ENCODE measurements at regions not wholly inside any gene's neighbourhood (a gene's known extent, or its start where the extent isn't known, plus 50 kb on each side); places are given as distances from the start of the nearest gene placed in this dataset.

DNA sequence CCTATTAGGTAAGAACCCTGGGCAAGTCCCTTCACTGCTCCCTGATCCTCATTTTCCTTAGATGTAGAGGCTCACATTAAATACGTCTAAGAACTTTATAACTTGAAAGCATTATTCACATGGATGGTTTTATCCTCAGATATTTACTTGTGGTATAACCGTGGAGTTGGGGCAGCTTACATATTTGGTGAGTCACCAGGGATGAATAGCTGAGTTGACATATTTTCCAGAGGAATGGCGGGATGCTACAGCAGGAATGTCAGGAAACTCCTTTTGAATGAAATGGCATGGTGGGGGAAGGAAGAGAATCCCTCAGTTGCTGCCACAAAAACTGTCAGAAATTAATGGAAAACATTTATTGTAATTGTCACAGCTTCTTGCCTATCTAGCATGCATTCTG lies 165.3 kb upstream of the RPS6KA3 start:
- no peaks in the 10 kb centered on the region for H3K36me3 ChIP-seq (replicated peaks in 1 of 2; ENCODE audit: control insufficient read depth in 1 of 2, insufficient read depth in 2 of 2, low read length in 1 of 2)
- no peaks in the 10 kb centered on the region for H3K9me2 ChIP-seq
- H3K27me3 ChIP-seq (ENCODE audit: insufficient read depth): no peaks in the 10 kb centered on the region
- no peaks in the 10 kb centered on the region for H3K79me2 ChIP-seq (ENCODE audit: insufficient read depth)
- H3K9me3 ChIP-seq: no peaks in the 10 kb centered on the region
- no peaks in the 10 kb centered on the region for H4K20me1 ChIP-seq (ENCODE audit: insufficient read depth)
- 24% methylated on average over 3 of the region's 3 CpGs for WGBS (ENCODE audit: low lambda C conversion rate)
- ChIA-PET POLR2A (no interaction called here), CTCF (no interaction called here)
- H3K4me2 ChIP-seq: no peak overlapping the region
- no peak overlapping the region for H2AFZ ChIP-seq (ENCODE audit: low read depth)
- DNase-seq: no peak
- no peak overlapping the region for H3K27ac ChIP-seq (ENCODE audit: low read depth in 2 of 2, low read length in 1 of 2)
- no peaks in the 10 kb centered on the region; a peak in 1 of 4 replicates for H3K4me1 ChIP-seq (ENCODE audit: control insufficient read depth in 1 of 2, insufficient read depth in 2 of 2, low read depth in 1 of 2, low read length in 1 of 2)
- H3K4me3 ChIP-seq (ENCODE audit: low read depth in 2 of 2, low read length in 1 of 2): no peak overlapping the region
- TF ChIP-seq JUND (IDR thresholded peaks at IDR 0.05) (peak; percentile 24; the same call in 1 of the 2 replicates), NFIC (IDR thresholded peaks at IDR 0.05; ENCODE audit: borderline replicate concordance) (no peak), EP300 (IDR thresholded peaks at IDR 0.05; ENCODE audit: borderline replicate concordance in 1 of 2, low read depth in 1 of 2, low read length in 1 of 2) (0 out of 4 replicates have a peak, but pooled peaks of 1 of the 2 experiments have one; percentile 8), TCF12 (IDR thresholded peaks at IDR 0.05) (peak; percentile 23; the same call in 1 of the 2 replicates), PBX3 (IDR thresholded peaks at IDR 0.05) (peak; percentile 16; the same call in 1 of the 2 replicates), FOSL2 (IDR thresholded peaks at IDR 0.05; ENCODE audit: borderline replicate concordance, low read depth) (peak; percentile 64; the same call in 1 of the 2 replicates)
- TF ChIP-seq, protein P1, sequence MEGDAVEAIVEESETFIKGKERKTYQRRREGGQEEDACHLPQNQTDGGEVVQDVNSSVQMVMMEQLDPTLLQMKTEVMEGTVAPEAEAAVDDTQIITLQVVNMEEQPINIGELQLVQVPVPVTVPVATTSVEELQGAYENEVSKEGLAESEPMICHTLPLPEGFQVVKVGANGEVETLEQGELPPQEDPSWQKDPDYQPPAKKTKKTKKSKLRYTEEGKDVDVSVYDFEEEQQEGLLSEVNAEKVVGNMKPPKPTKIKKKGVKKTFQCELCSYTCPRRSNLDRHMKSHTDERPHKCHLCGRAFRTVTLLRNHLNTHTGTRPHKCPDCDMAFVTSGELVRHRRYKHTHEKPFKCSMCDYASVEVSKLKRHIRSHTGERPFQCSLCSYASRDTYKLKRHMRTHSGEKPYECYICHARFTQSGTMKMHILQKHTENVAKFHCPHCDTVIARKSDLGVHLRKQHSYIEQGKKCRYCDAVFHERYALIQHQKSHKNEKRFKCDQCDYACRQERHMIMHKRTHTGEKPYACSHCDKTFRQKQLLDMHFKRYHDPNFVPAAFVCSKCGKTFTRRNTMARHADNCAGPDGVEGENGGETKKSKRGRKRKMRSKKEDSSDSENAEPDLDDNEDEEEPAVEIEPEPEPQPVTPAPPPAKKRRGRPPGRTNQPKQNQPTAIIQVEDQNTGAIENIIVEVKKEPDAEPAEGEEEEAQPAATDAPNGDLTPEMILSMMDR (IDR thresholded peaks at IDR 0.05): no peak
- H3F3A ChIP-seq (replicated peaks; ENCODE audit: insufficient read depth): no peaks in the 10 kb centered on the region
- H3K9ac ChIP-seq: no peak overlapping the region

DNA sequence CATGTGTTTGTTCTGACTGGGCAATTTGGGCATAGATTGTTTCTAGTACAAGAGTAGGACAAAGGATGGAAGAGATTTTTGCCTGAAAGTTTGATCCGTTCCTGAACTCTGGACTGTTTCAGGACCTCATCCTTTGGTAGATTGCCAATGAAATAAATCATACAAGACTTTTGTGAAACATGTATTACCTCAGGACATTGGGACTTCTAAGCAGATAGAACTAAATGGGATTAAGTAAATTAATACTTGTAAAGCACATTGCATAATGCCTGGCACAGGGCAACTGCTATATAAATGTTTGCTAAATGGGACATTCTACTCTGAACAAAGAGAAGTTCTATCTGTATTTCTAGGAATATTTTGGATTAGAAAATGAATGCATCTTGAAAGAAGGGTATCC lies 164.8 kb upstream of the RPS6KA3 start:
- Histone ChIP-seq H3K4me1 (ENCODE audit: control insufficient read depth in 1 of 2, insufficient read depth in 2 of 2, low read depth in 1 of 2, low read length in 1 of 2) (no peaks in the 10 kb centered on the region; a peak in 1 of 4 replicates), H4K20me1 (ENCODE audit: insufficient read depth) (no peaks in the 10 kb centered on the region), H3K4me3 (ENCODE audit: low read depth in 2 of 2, low read length in 1 of 2) (no peak overlapping the region), H3K9me2 (no peaks in the 10 kb centered on the region), H3F3A (replicated peaks; ENCODE audit: insufficient read depth) (no peaks in the 10 kb centered on the region), H3K36me3 (replicated peaks in 1 of 2; ENCODE audit: control insufficient read depth in 1 of 2, insufficient read depth in 2 of 2, low read length in 1 of 2) (no peaks in the 10 kb centered on the region), H2AFZ (ENCODE audit: low read depth) (no peak overlapping the region), H3K27ac (ENCODE audit: low read depth in 2 of 2, low read length in 1 of 2) (no peak overlapping the region), H3K4me2 (no peak overlapping the region), H3K79me2 (ENCODE audit: insufficient read depth) (no peaks in the 10 kb centered on the region), H3K9ac (no peak overlapping the region), H3K9me3 (no peaks in the 10 kb centered on the region), H3K27me3 (ENCODE audit: insufficient read depth) (no peaks in the 10 kb centered on the region)
- ChIA-PET POLR2A (no interaction called here), CTCF (no interaction called here)
- 30% methylated on average over 1 of the region's 1 CpG for WGBS (ENCODE audit: low lambda C conversion rate)
- no peak for DNase-seq
- TF ChIP-seq, protein P2, sequence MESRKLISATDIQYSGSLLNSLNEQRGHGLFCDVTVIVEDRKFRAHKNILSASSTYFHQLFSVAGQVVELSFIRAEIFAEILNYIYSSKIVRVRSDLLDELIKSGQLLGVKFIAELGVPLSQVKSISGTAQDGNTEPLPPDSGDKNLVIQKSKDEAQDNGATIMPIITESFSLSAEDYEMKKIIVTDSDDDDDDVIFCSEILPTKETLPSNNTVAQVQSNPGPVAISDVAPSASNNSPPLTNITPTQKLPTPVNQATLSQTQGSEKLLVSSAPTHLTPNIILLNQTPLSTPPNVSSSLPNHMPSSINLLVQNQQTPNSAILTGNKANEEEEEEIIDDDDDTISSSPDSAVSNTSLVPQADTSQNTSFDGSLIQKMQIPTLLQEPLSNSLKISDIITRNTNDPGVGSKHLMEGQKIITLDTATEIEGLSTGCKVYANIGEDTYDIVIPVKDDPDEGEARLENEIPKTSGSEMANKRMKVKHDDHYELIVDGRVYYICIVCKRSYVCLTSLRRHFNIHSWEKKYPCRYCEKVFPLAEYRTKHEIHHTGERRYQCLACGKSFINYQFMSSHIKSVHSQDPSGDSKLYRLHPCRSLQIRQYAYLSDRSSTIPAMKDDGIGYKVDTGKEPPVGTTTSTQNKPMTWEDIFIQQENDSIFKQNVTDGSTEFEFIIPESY (IDR thresholded peaks at IDR 0.05; ENCODE audit: borderline replicate concordance, low read depth): no peak
- TF ChIP-seq SMC3 (IDR thresholded peaks at IDR 0.05; ENCODE audit: low read depth, low read length) (no peak), TEAD4 (IDR thresholded peaks at IDR 0.05; ENCODE audit: borderline replicate concordance, insufficient read depth) (no peak), EZH2phosphoT487 (IDR thresholded peaks at IDR 0.05; ENCODE audit: borderline replicate concordance, low read depth) (no peak), IRF3 (IDR thresholded peaks at IDR 0.05; ENCODE audit: low read depth, low read length) (no peak), ELF1 (IDR thresholded peaks at IDR 0.05) (no peak), TAF1 (IDR thresholded peaks at IDR 0.05; ENCODE audit: borderline replicate concordance, low read depth, low read length) (no peak), NFIC (IDR thresholded peaks at IDR 0.05; ENCODE audit: borderline replicate concordance) (no peak), RFX5 (IDR thresholded peaks at IDR 0.05; ENCODE audit: low read length) (no peak), RXRA (IDR thresholded peaks at IDR 0.05; ENCODE audit: borderline replicate concordance, low read depth) (no peak), FOXJ3 (CRISPR knock-in tag; IDR thresholded peaks at IDR 0.05) (no peak), MEF2A (IDR thresholded peaks at IDR 0.05; ENCODE audit: borderline replicate concordance, low read depth) (no peak), JUND (IDR thresholded peaks at IDR 0.05) (no peak)
- TF ChIP-seq, protein P1 (IDR thresholded peaks at IDR 0.05): no peak
- TF ChIP-seq, protein P3, sequence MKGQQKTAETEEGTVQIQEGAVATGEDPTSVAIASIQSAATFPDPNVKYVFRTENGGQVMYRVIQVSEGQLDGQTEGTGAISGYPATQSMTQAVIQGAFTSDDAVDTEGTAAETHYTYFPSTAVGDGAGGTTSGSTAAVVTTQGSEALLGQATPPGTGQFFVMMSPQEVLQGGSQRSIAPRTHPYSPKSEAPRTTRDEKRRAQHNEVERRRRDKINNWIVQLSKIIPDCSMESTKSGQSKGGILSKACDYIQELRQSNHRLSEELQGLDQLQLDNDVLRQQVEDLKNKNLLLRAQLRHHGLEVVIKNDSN (IDR thresholded peaks at IDR 0.05; ENCODE audit: borderline replicate concordance, low read depth): no peak
